PC-3 (cell line): ENCODE measurements at regions not wholly inside any gene's neighbourhood (a gene's known extent, or its start where the extent isn't known, plus 50 kb on each side); places are given as distances from the start of the nearest gene placed in this dataset.

Experiments used
- EZH2 ChIP-seq: fragments of 300-600 bp; sonication (generic); IDR thresholded peaks from one replicate; pipeline ENCODE4 v1.6.1; 2017; ENCODE audit warnings: antibody characterized with exemption, mild to moderate bottlenecking, low read length; ENCODE audit not compliant: unreplicated experiment
- TF ChIP-seq, protein P1 (sequence below): fragments of 300-600 bp; sonication (generic); conservative IDR thresholded peaks from 2 replicates; pipeline ENCODE4 v1.5.1; 2017; ENCODE audit warnings: antibody characterized with exemption, low read depth, mild to moderate bottlenecking, low read length

DNA sequence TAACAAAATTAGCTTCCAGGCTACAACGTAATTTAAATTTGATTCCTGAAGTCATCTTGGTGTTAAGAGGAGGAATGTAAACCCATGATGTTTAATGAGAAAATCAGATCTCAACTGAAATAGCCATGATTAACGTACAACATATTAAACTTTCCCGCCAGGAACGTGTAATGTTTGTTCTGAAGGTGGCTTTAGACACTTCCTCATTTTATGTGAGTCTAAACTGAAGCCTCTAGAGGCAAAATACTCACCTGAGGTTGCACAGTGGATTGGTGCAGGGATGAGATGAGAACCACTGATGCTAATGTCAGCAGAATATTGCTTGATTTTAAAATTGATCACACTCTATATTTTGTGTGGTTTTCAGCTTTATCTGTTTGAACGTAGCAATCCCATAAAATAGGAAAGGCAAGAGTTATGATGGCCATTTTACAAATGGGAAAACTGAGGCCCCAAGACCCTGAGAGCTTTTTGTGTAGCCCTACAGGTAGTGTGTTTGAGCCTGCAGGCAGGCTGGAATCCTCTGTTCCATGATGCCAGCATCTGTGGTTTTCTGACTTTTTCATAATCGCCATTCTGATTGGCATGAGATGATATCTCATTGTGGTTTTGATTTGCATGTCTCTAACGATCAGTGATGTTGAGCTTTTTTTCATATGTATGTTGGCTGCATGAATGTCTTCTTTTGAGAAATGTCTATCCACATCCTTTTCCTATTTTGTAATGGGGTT, 243.7 kb upstream of the BMPER start:
- TF ChIP-seq, protein P1, sequence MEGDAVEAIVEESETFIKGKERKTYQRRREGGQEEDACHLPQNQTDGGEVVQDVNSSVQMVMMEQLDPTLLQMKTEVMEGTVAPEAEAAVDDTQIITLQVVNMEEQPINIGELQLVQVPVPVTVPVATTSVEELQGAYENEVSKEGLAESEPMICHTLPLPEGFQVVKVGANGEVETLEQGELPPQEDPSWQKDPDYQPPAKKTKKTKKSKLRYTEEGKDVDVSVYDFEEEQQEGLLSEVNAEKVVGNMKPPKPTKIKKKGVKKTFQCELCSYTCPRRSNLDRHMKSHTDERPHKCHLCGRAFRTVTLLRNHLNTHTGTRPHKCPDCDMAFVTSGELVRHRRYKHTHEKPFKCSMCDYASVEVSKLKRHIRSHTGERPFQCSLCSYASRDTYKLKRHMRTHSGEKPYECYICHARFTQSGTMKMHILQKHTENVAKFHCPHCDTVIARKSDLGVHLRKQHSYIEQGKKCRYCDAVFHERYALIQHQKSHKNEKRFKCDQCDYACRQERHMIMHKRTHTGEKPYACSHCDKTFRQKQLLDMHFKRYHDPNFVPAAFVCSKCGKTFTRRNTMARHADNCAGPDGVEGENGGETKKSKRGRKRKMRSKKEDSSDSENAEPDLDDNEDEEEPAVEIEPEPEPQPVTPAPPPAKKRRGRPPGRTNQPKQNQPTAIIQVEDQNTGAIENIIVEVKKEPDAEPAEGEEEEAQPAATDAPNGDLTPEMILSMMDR: no peak
- no peak for TF ChIP-seq EZH2
